Osteocyte (in vitro differentiated cells): ENCODE measurements at regions not wholly inside any gene's neighbourhood (a gene's known extent, or its start where the extent isn't known, plus 50 kb on each side); places are given as distances from the start of the nearest gene placed in this dataset.

Experiments
- DNase-seq: peaks from one replicate; pipeline ENCODE4 v3.0.0; 2021; ENCODE audit warnings: mixed read lengths; ENCODE audit not compliant: unreplicated experiment; ENCODE audit errors: extremely low spot score
- H3K27ac Mint-ChIP-seq: one replicate; pipeline ENCODE4 v1.8.0; 2021; ENCODE audit warnings: mild to moderate bottlenecking, mixed read lengths; ENCODE audit not compliant: unreplicated experiment
- H3K27me3 Mint-ChIP-seq: one replicate; pipeline ENCODE4 v1.8.0; 2021; ENCODE audit warnings: mixed read lengths; ENCODE audit not compliant: unreplicated experiment
- H3K36me3 Mint-ChIP-seq: one replicate; pipeline ENCODE4 v1.8.0; 2021; ENCODE audit warnings: mixed read lengths; ENCODE audit not compliant: unreplicated experiment
- H3K4me1 Mint-ChIP-seq: one replicate; pipeline ENCODE4 v1.8.0; 2021; ENCODE audit warnings: mixed read lengths; ENCODE audit not compliant: unreplicated experiment
- H3K4me3 Mint-ChIP-seq: one replicate; pipeline ENCODE4 v1.8.0; 2021; ENCODE audit warnings: mild to moderate bottlenecking, moderate library complexity, mixed read lengths; ENCODE audit not compliant: unreplicated experiment
- H3K9me3 Mint-ChIP-seq: one replicate; pipeline ENCODE4 v1.8.0; 2021; ENCODE audit warnings: mixed read lengths; ENCODE audit not compliant: unreplicated experiment
- CTCF ChIP-seq: fragments of 200-600 bp; sonication (generic); IDR thresholded peaks from 2 replicates; pipeline ENCODE4 v1.5.0; 2021; ENCODE audit warnings: antibody characterized with exemption, mild to moderate bottlenecking, moderate library complexity

- no peak for TF ChIP-seq CTCF
- no peaks in the 10 kb centered on the region for H3K9me3 Mint-ChIP-seq
Measured at GRCh38 chr10:120016906-120017305, 124.4 kb downstream of the SEC23IP start.

GRCh38 chr10:120017733-120018417, 125.3 kb downstream of the SEC23IP start:
- Mint-ChIP-seq H3K4me1 (no peaks in the 10 kb centered on the region), H3K27me3 (peaks cover 5% of the 10 kb centered on the region), H3K4me3 (no peak overlapping the region), H3K27ac (no peak overlapping the region), H3K9me3 (no peaks in the 10 kb centered on the region), H3K36me3 (no peaks in the 10 kb centered on the region)
- no peak for DNase-seq
- TF ChIP-seq CTCF: no peak

More at GRCh38 chr10:120016906-120017305, 124.4 kb downstream of the SEC23IP start:
- H3K27ac Mint-ChIP-seq: no peak overlapping the region
- H3K27me3 Mint-ChIP-seq: peaks cover 5% of the 10 kb centered on the region
- no peak overlapping the region for H3K4me3 Mint-ChIP-seq
- no peak for DNase-seq
- H3K36me3 Mint-ChIP-seq: no peaks in the 10 kb centered on the region
- no peaks in the 10 kb centered on the region for H3K4me1 Mint-ChIP-seq

- H3K36me3 Mint-ChIP-seq: no peaks in the 10 kb centered on the region
- H3K4me3 Mint-ChIP-seq: no peak overlapping the region
- peaks cover 5% of the 10 kb centered on the region for H3K27me3 Mint-ChIP-seq
- no peaks in the 10 kb centered on the region for H3K9me3 Mint-ChIP-seq
- H3K27ac Mint-ChIP-seq: no peak overlapping the region
- no peaks in the 10 kb centered on the region for H3K4me1 Mint-ChIP-seq
- no peak for DNase-seq
- TF ChIP-seq CTCF: no peak
Measured at GRCh38 chr10:120018695-120019094, 126.2 kb downstream of the SEC23IP start.

GRCh38 chr10:120019568-120019967, 127.0 kb downstream of the SEC23IP start:
- peaks cover 5% of the 10 kb centered on the region for H3K27me3 Mint-ChIP-seq
- no peaks in the 10 kb centered on the region for H3K4me1 Mint-ChIP-seq
- TF ChIP-seq CTCF: no peak
- H3K36me3 Mint-ChIP-seq: no peaks in the 10 kb centered on the region
- H3K4me3 Mint-ChIP-seq: no peak overlapping the region
- no peak for DNase-seq
- H3K9me3 Mint-ChIP-seq: no peaks in the 10 kb centered on the region
- no peak overlapping the region for H3K27ac Mint-ChIP-seq

- H3K27ac Mint-ChIP-seq: no peak overlapping the region
- no peaks in the 10 kb centered on the region for H3K9me3 Mint-ChIP-seq
- DNase-seq: no peak
- no peak overlapping the region for H3K4me3 Mint-ChIP-seq
- H3K27me3 Mint-ChIP-seq: no peaks in the 10 kb centered on the region
- H3K36me3 Mint-ChIP-seq: no peaks in the 10 kb centered on the region
- TF ChIP-seq CTCF: no peak
- no peaks in the 10 kb centered on the region for H3K4me1 Mint-ChIP-seq
Measured at GRCh38 chr10:120022357-120022756, 129.8 kb downstream of the SEC23IP start.
